Spinal cord (tissue), 9 donors: ENCODE measurements at regions not wholly inside any gene's neighbourhood (a gene's known extent, or its start where the extent isn't known, plus 50 kb on each side); places are given as distances from the start of the nearest gene placed in this dataset.

Experiments used
- DNase-seq, 6 donors: peaks; one replicate each; pipeline versions ENCODE4 v3.0.0 to v3.0.0-alpha.2; 2013 to 2015; ENCODE audit warnings: low spot score in 6 of 6, low read depth in 4 of 6
- H3K27ac ChIP-seq: one replicate; pipeline ENCODE4 v1.5.1; 2013; ENCODE audit warnings: low read depth, low read length, control low read depth
- H3K27me3 ChIP-seq: one replicate; pipeline ENCODE4 v1.6.1; 2013; ENCODE audit warnings: low read length; ENCODE audit not compliant: control insufficient read depth, insufficient read depth
- H3K36me3 ChIP-seq: one replicate; pipeline ENCODE4 v1.6.1; 2013; ENCODE audit warnings: low read length; ENCODE audit not compliant: control insufficient read depth, insufficient read depth
- H3K4me1 ChIP-seq: one replicate; pipeline ENCODE4 v1.6.1; 2013; ENCODE audit warnings: low read length; ENCODE audit not compliant: control insufficient read depth, insufficient read depth
- H3K4me3 ChIP-seq: one replicate; pipeline ENCODE4 v1.5.1; 2013; ENCODE audit warnings: low read depth, low read length, control low read depth
- H3K9me3 ChIP-seq: one replicate; pipeline ENCODE4 v1.6.1; 2013; ENCODE audit warnings: low read length; ENCODE audit not compliant: control insufficient read depth, insufficient read depth
- WGBS: methylation state at CpG from one replicate; pipeline ENCODE4 v1.1.5; 2013; ENCODE audit warnings: missing lambda C conversion rate; ENCODE audit not compliant: insufficient coverage; 5-methylcytosine and 5-hydroxymethylcytosine counted together
- donor health status: healthy.

DNA sequence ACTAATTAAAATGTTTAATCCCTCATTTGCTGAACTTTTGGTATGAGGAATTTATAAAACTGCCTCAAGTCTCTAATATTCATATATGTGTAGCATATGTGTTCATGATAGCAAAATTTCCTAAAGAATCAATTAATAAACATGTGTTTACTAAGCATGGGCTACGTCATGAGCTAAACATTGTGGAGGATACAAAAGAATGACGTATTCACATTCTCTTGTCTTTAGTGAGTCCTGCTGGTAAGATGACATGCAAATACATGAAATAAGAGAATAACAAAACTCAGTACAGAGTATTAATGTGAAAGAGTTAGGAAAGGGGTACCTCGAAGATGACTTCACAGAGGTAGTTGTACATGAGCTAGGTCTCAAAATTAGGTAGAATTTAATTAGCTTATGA, 121.9 kb upstream of the POF1B start:
- H3K27ac ChIP-seq, result no peak overlapping the region
- H3K4me1 ChIP-seq, result no peaks in the 10 kb centered on the region
- no peaks in the 10 kb centered on the region for H3K27me3 ChIP-seq
- no peaks in the 10 kb centered on the region for H3K9me3 ChIP-seq
- WGBS, result no CpG with 5 or more reads among the region's 3 CpGs
- DNase-seq, result no peak
- H3K36me3 ChIP-seq, result no peaks in the 10 kb centered on the region
- H3K4me3 ChIP-seq, result no peak overlapping the region

DNA sequence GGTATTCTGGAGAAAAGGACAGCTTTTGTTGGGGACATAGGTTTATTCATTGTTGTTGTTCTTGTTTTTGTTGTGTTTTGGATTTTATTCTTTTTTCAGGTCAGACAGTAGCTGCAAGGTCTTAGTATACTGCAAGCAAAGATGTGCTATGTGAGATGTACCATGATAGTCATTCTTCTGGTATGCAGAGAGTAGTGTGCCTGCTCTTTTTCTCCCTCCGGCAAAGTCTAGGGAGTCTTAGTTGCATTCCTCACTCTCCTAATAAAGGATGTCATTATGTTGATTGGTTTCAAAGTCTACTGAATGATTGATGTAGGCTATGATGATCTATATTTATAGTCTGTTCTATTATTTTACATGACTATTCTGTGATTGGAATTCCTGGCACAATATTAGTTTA, 119.9 kb upstream of the POF1B start:
- H3K4me3 ChIP-seq, result no peak overlapping the region
- no peak overlapping the region for H3K27ac ChIP-seq
- DNase-seq, result no peak
- no peaks in the 10 kb centered on the region for H3K36me3 ChIP-seq
- no CpG with 5 or more reads among the region's 1 CpG for WGBS
- no peaks in the 10 kb centered on the region for H3K27me3 ChIP-seq
- no peaks in the 10 kb centered on the region for H3K9me3 ChIP-seq
- H3K4me1 ChIP-seq, result no peaks in the 10 kb centered on the region

DNA sequence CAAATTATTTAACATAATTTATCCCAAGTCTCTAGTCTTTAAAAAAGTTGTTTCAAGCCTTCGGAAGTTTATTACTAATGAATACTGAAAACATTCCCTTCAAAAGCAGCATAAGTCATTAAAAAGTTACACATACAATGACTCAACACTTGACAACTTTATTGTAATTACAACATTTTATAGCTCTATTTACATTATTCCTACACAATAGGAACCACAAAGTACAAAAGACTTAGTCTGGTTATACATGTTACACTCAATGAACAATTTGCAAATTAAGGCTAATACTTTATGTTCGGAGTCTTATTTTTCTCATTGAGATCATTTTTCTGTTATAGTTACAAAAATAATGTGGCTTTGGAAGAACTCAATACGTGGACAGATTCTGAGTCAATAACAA, 114.4 kb upstream of the POF1B start:
- no peak for DNase-seq
- no CpG with 5 or more reads among the region's 3 CpGs for WGBS
- Histone ChIP-seq H3K27ac (no peak overlapping the region), H3K36me3 (no peaks in the 10 kb centered on the region), H3K4me3 (no peak overlapping the region), H3K9me3 (no peaks in the 10 kb centered on the region), H3K27me3 (no peaks in the 10 kb centered on the region), H3K4me1 (no peaks in the 10 kb centered on the region)

DNA sequence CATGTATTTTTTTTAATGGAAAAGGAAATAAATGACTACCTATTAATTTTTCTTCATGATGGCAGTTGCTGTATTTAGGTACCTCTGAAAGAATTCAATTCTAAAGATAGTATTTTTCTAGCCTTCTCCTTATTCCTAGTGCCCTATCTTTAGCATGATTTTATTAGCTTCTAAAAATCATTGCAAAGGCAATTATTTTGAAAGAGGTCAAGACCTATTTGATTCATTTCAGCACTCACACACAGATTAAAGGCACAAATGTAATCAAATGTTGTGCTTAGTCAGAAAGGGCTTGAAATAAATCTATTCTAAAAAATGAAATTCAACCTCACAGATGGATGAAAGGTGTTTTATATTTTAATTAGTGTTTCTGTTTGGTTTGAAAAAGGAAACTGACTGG, 74.8 kb upstream of the POF1B start:
- no peaks in the 10 kb centered on the region for H3K27me3 ChIP-seq
- H3K4me1 ChIP-seq, result no peaks in the 10 kb centered on the region

DNA sequence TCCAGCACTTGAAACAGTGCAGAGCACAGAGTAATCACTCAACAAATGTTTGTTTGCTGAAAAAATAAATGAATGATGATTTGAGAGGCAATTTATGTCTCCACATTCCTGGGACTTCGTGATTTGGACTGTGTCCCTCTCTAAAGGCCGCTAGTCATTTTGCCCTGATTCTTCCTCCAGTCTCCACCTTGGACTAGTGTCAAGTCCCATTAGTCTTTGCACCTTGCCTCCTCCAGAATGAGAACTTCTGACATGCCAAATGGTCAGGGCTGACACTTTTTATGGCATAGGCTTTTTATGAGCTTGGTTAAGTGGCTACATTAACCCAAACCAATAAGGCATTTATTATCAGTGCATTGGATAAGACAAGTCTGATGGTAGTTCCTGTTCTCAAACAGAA, 65.1 kb upstream of the POF1B start:
- H3K27me3 ChIP-seq, result no peaks in the 10 kb centered on the region
- no peaks in the 10 kb centered on the region for H3K36me3 ChIP-seq
- DNase-seq, result no peak
- H3K4me3 ChIP-seq, result no peak overlapping the region
- no peaks in the 10 kb centered on the region for H3K4me1 ChIP-seq
- H3K27ac ChIP-seq, result no peak overlapping the region
- H3K9me3 ChIP-seq, result no peaks in the 10 kb centered on the region
- WGBS, result 62% methylated on average over 2 of the region's 2 CpGs

More for the DNA sequence above, 74.8 kb upstream of the POF1B start:
- Histone ChIP-seq H3K4me3 (no peak overlapping the region), H3K27ac (no peak overlapping the region), H3K9me3 (no peaks in the 10 kb centered on the region), H3K36me3 (no peaks in the 10 kb centered on the region)
- no peak for DNase-seq
